NCI-H146 (cell line): ENCODE measurements at regions not wholly inside any gene's neighbourhood (a gene's known extent, or its start where the extent isn't known, plus 50 kb on each side); places are given as distances from the start of the nearest gene placed in this dataset.

Experiments used
- DNase-seq: peaks from one replicate; lab custom pipeline; 2025; lab: John Stamatoyannopoulos, UW

DNA sequence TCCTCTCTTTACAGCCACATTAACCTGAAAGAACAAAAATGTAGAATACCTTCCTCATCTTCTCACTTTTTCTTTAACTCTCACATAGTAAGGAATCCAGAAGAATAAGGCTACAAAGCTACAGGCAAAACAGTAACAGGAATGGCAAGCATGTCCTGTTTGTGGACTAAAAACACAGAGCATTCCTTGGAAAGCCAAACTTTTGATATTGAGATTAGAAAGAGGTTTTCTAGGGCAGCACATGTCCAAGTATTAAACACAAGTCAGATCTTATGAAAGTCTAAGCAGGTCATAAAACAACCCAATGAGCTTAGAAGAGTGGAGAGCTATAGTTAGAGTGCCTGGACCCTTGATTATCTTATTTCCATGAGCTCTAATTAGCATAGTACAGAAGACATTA lies 58.2 kb upstream of the FAM9C start:
- DNase-seq, result no peak

DNA sequence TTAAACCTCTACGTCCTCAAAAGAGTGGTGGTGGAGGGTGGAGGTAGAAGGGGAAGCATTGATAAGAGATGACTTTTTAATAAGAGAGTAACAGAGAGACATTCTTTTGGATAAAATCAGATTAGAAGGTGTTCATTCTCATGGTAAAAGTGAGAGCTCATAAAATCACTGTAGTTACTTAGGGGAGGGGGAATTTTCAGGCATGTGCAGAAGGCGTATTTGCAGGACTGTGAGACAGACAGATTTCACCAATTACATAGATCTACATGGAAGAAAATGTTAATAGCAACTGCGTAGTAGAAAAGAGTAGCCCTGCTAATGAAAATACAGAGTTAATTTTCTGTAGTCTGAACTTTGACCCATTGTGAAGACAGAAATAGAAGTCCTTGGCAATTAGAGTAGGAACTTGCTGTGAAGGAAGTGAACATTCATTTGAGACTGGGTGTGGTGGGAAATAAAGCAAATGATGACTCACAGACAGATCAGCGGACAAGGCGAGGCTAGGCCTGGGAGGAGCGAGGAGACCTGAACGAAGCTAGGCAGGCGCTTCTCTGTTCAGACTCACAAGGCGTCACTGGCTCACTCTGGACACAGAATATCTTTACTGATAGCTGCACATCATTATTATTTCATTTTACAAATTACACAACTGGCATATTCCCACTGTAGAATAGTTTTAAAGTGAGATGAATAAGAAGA lies 57.2 kb upstream of the FAM9C start:
- peak; percentile 10 for DNase-seq

DNA sequence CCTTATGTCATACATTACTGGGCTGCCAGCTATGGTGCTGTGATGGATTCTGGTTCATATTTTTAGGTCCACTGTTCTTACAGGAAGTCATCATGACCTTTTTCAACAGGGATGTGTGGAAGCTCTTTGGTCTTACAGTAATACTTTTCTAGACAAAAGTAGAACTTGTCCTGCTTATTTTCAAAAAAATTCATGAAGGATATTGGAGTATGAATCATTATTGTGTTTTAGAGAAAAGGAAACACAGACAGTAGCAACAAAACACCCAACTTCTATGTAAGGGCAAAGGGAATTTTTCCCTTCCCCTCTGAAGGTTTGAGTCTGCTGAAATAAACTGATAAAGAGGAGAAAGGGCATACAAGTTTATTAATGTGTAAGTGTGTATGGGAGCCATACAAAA lies 54.7 kb upstream of the FAM9C start:
- no peak for DNase-seq

DNA sequence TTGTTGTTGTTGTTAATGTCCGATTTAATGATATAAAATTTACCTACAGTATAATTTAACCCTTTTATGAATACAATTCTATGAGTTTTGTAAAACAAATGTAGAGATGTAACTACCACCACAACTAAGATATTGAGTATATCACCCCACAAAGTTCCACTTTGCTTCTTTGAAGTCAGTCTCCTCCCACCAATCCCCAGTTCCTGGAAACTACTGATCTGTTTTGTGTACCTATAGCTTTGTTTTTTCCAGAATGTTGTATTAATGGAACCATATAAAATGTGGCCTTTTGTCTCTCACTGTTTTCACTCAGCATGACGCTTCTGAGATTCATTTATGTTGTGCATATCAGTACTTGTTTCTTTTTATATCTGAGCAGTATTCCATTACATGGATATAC lies 52.3 kb upstream of the FAM9C start:
- no peak for DNase-seq

DNA sequence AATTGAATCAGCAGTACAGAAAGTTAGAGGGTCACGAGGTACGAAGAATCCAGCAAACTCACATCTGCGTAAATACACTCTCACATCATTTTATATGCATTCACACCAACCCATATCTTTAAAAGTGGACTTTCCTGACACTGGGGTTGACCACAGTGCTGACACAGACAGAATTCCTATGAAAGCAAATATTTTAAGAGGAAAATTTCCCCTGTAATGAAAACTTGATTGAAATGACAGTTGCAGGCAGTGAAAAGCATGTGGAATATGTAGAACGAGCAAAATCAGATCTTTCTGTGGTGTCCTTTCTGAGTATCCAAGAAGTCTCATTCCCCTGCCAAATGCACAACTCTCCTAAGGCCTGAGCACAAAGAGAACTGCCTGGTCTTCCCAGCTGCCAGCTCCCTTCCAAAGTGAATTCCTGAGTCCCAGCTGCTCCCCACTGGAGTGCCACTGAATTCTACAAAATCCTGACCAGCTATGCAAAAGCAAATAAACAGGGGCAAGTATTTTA lies 50.5 kb upstream of the FAM9C start:
- DNase-seq, result no peak

DNA sequence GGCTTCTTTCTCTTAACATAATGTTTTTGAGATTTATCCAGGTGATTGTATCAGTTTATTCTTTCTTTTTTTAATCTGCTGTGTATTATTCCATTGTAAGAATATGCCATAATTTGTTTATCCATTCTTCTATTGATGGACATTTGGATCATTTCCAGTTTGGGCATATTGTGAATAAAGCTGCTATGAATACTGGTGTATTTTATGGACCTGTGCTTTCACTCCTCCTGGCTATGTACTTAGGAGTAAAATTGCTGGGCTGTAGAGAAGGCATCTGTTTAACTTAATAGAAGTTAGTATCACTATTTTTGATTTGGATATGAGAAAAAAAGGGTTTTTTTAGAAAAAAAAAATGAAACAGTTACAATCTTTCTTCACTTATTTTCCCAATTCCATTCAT lies 50.0 kb upstream of the FAM9C start:
- DNase-seq, result no peak
